ENCODE measurements at regions not wholly inside any gene's neighbourhood (a gene's known extent, or its start where the extent isn't known, plus 50 kb on each side); places are given as distances from the start of the nearest gene placed in this dataset.

DNA sequence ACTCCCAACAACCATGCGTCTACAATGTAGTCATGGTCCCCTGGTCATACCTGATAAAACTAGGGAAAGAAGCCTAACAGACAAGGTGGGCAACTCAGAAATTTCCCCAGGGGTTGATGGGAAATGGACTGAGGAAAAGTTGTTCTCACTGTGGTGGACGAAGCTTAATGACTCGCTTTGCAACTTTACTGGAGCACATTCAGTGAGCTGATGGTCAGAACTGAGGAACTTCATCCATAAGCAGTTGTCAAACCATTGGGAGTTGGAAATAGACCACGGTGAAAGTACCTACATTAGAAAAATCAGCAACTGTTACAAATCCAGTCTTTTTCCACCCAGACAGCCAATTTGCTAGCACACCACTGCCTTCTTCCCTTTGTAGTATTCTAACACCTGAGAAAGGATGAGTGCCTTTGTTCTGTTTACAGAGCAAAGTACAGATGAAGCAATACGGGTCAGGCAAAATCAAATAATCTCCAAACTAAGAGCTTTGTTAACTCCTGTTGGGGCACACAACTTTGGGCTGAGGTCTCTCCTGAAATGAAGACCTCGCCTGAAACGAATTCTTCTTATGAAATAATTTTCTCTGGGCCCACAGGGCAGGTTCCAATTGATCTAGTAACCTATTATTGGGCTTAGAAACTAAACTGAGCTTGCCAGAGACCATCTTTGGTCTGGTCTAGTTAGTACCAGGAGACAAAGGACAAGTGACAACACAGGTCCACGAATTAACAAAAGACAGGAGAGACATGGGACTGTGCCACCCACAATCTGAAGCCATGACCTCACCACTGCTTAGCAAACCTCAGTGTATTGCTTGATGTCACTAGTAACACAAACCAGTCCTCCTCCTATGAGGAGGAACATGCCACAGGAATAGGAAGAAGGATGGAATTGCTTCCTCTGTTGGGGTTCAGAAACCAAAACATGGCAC is 58.9 kb upstream of the NFKB1 start:
- Histone ChIP-seq H3K9me3 (no peaks in the 10 kb centered on the region), H3K27me3 (no peaks in the 10 kb centered on the region), H3K27ac (no peak overlapping the region), H3K4me3 (no peak overlapping the region), H3K4me1 (peaks cover 0 to 18% (median 4%) of the 10 kb centered on the region in 4 donors), H3K36me3 (no peaks in the 10 kb centered on the region)
- WGBS, 5 donors: 63 to 72% (median 71%) methylated on average over 8 of the region's 8 CpGs
- no peak for DNase-seq
- TF ChIP-seq POLR2A (IDR thresholded peaks at IDR 0.05): no peak
- TF ChIP-seq POLR2AphosphoS5 (IDR thresholded peaks at IDR 0.05): no peak
- TF ChIP-seq EP300 (IDR thresholded peaks at IDR 0.05): no peak
- TF ChIP-seq, protein P1, sequence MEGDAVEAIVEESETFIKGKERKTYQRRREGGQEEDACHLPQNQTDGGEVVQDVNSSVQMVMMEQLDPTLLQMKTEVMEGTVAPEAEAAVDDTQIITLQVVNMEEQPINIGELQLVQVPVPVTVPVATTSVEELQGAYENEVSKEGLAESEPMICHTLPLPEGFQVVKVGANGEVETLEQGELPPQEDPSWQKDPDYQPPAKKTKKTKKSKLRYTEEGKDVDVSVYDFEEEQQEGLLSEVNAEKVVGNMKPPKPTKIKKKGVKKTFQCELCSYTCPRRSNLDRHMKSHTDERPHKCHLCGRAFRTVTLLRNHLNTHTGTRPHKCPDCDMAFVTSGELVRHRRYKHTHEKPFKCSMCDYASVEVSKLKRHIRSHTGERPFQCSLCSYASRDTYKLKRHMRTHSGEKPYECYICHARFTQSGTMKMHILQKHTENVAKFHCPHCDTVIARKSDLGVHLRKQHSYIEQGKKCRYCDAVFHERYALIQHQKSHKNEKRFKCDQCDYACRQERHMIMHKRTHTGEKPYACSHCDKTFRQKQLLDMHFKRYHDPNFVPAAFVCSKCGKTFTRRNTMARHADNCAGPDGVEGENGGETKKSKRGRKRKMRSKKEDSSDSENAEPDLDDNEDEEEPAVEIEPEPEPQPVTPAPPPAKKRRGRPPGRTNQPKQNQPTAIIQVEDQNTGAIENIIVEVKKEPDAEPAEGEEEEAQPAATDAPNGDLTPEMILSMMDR (IDR thresholded peaks at IDR 0.05): no peak
- intact Hi-C loops (cut with DNase I; ENCODE audit: low total_unique reads): loop anchor here (10.0 kb wide), 2 partner anchors 563 to 653 kb away; partner anchors contain the start of gene BDH2

DNA sequence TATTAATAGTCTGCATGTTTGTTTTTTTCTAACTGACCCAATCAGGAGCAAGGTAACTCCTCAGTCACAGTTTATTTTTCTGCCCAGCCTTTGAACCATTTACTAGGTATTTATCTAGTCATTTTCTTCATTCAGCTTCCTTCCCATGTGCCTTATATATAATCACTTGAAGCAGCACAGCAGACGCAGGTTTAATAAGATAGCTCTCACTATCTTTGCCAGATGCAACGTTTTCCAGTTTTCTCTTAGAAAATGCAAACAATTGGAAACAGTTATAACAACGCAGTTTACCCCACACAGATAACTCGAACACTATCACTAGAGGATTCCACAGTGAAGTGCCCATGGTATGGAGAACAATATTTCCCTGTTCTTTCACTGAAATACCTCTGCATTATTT is 56.4 kb upstream of the NFKB1 start:
- Histone ChIP-seq H3K36me3 (no peaks in the 10 kb centered on the region), H3K27me3 (no peaks in the 10 kb centered on the region), H3K4me3 (no peak overlapping the region), H3K4me1 (peaks cover 0 to 5% (median 0%) of the 10 kb centered on the region in 4 donors), H3K27ac (no peak overlapping the region), H3K9me3 (no peaks in the 10 kb centered on the region)
- WGBS, 5 donors: 49 to 62% (median 53%) methylated on average over 4 of the region's 4 CpGs
- intact Hi-C loops (cut with DNase I; ENCODE audit: low total_unique reads): loop anchor here (10.0 kb wide), 2 partner anchors 560 to 650 kb away; partner anchors contain the start of gene BDH2
- DNase-seq: no peak
- TF ChIP-seq EP300 (IDR thresholded peaks at IDR 0.05) (no peak), POLR2AphosphoS5 (IDR thresholded peaks at IDR 0.05) (no peak), POLR2A (IDR thresholded peaks at IDR 0.05) (no peak)
- TF ChIP-seq, protein P1 (IDR thresholded peaks at IDR 0.05): no peak

DNA sequence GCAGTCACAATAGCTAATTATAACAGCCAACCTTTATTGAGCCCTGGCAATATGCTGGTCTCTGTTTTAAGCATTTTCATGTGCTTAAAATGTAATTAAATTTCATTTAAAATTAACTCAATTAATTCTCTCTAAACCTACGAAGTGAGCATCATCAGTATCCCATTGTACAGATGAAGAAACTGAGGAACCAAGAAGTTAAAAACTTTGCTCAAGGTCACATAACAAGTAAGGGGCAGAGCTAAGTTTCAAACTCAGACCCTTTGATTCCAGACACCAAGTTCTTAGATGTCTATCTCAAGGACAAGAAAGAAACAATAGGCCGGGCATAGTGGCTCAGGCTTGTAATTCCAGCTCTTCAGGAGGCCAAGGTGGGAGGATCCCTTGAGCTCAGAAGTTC is 55.9 kb upstream of the NFKB1 start:
- no peaks in the 10 kb centered on the region for H3K36me3 ChIP-seq
- no peaks in the 10 kb centered on the region for H3K9me3 ChIP-seq
- no peak overlapping the region for H3K4me3 ChIP-seq
- intact Hi-C loops (cut with DNase I; ENCODE audit: low total_unique reads): loop anchor here (10.0 kb wide), 2 partner anchors 560 to 650 kb away; partner anchors contain the start of gene BDH2
- WGBS, 5 donors: 92 to 95% (median 94%) methylated on average over 2 of the region's 2 CpGs
- H3K4me1 ChIP-seq: peaks cover 0 to 5% (median 0%) of the 10 kb centered on the region in 4 donors
- H3K27ac ChIP-seq: no peak overlapping the region
- no peaks in the 10 kb centered on the region for H3K27me3 ChIP-seq
- no peak for DNase-seq
- TF ChIP-seq, protein P1 (IDR thresholded peaks at IDR 0.05): no peak
- TF ChIP-seq EP300 (IDR thresholded peaks at IDR 0.05) (no peak), POLR2A (IDR thresholded peaks at IDR 0.05) (no peak), POLR2AphosphoS5 (IDR thresholded peaks at IDR 0.05) (no peak)

DNA sequence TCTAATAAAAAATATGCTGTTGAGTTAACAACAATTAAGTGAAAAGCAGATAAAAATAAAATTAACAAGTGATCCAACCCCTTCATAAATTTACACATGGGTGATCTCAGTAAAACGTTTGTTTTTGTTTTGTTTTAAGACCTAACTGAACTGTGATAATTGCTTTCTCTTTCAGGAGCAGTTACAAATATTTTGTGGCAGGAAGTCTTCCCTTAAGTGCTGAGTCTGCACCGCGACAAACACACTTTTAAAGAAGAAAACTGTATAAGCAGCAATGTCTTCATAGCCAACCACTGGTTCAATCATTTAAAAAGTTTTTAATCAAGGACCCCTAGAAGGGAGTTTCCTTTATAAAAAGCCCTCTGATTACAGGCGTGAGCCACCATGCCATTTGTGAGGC is 53.7 kb upstream of the NFKB1 start:
- Histone ChIP-seq H3K27ac (no peak overlapping the region), H3K27me3 (no peaks in the 10 kb centered on the region), H3K36me3 (no peaks in the 10 kb centered on the region), H3K4me1 (peaks cover 0 to under 1% (median 0%) of the 10 kb centered on the region in 4 donors), H3K9me3 (no peaks in the 10 kb centered on the region), H3K4me3 (no peak overlapping the region)
- peak in 1 of 2 donors; percentile 18 for DNase-seq
- TF ChIP-seq EP300 (IDR thresholded peaks at IDR 0.05): no peak
- TF ChIP-seq POLR2AphosphoS5 (IDR thresholded peaks at IDR 0.05): no peak
- no peak for TF ChIP-seq POLR2A (IDR thresholded peaks at IDR 0.05)
- TF ChIP-seq, protein P1 (IDR thresholded peaks at IDR 0.05): no peak
- intact Hi-C loops (cut with DNase I; ENCODE audit: low total_unique reads): loop anchor here (10.0 kb wide), 2 partner anchors 557 to 647 kb away; partner anchors contain the start of gene BDH2
- 60 to 64% (median 63%) methylated on average over 4 of the region's 4 CpGs for WGBS, 5 donors

Data from stomach (tissue), 8 donors.